HEK293 (cell line): ENCODE measurements at regions not wholly inside any gene's neighbourhood (a gene's known extent, or its start where the extent isn't known, plus 50 kb on each side); places are given as distances from the start of the nearest gene placed in this dataset.

ENCODE experiments used
- CTCF ChIA-PET: fragments of 350-600 bp; formaldehyde crosslinking; extraction: SDS; loops from one replicate; lab custom pipeline; 2021; ENCODE audit warnings: antibody characterized with exemption; lab: Yijun Ruan, JAX
- POLR2A ChIA-PET: fragments of 300-600 bp; formaldehyde crosslinking; extraction: SDS; loops from one replicate; lab custom pipeline; 2020; ENCODE audit warnings: antibody characterized with exemption, inconsistent platforms; lab: Yijun Ruan, JAX
- H3K27ac ChIP-seq: fragments of 200-500 bp; sonication (Bioruptor generic); 2 replicates; pipeline ENCODE4 v1.5.1; 2014; ENCODE audit warnings: low read depth, low read length, control low read depth, inconsistent platforms; ENCODE audit errors: extremely low read depth
- H3K36me3 ChIP-seq, 2 experiments: fragments of 200-500 bp in 1 of 2; sonication (Bioruptor generic) in 1 of 2; 1 replicate in 1 of 2; 2 replicates in 1 of 2; pipeline ENCODE4 v1.5.1; 2014 to 2017; ENCODE audit warnings: inconsistent platforms in 2 of 2, low read length in 2 of 2; ENCODE audit not compliant: control insufficient read depth in 2 of 2, insufficient read depth in 1 of 2
- H3K4me1 ChIP-seq: fragments of 200-500 bp; sonication (Bioruptor generic); 2 replicates; pipeline ENCODE4 v1.5.1; 2014; ENCODE audit warnings: mild to moderate bottlenecking, low read length, inconsistent platforms; ENCODE audit not compliant: control insufficient read depth, insufficient read depth
- H3K4me3 ChIP-seq: 2 replicates; pipeline ENCODE4 v1.5.1; 2011; ENCODE audit warnings: low read depth, mild to moderate bottlenecking, control low read depth, low read length, moderate library complexity
- H3K9me3 ChIP-seq: fragments of 200-500 bp; sonication (Bioruptor generic); 2 replicates; pipeline ENCODE4 v1.5.1; 2014; ENCODE audit warnings: low read depth, low read length, inconsistent platforms; ENCODE audit not compliant: control insufficient read depth, insufficient read depth
- BCL11B ChIP-seq: fragments of 450-650 bp; formaldehyde crosslinking; IDR thresholded peaks from 2 replicates; pipeline ENCODE4 v1.5.1; 2016; ENCODE audit warnings: low read depth, missing biosample characterization, missing genetic modification characterization
- GLIS1 ChIP-seq: fragments of 450-650 bp; formaldehyde crosslinking; IDR thresholded peaks from 2 replicates; pipeline ENCODE4 v1.5.1; 2016; ENCODE audit warnings: missing biosample characterization, missing genetic modification characterization
- KLF7 ChIP-seq: fragments of 450-650 bp; formaldehyde crosslinking; IDR thresholded peaks from 2 replicates; pipeline ENCODE4 v1.5.1; 2016; ENCODE audit warnings: missing biosample characterization, missing genetic modification characterization, borderline replicate concordance
- SETDB1 ChIP-seq: IDR thresholded peaks from one replicate; pipeline ENCODE4 v1.6.1; 2017; ENCODE audit warnings: mild to moderate bottlenecking, low read length, moderate library complexity, mixed read lengths; ENCODE audit not compliant: insufficient read length
- YY1 ChIP-seq: fragments of 450-650 bp; formaldehyde crosslinking; IDR thresholded peaks from 2 replicates; pipeline ENCODE4 v1.5.1; 2018; ENCODE audit warnings: missing biosample characterization, missing genetic modification characterization
- ZBTB48 ChIP-seq: fragments of 450-650 bp; formaldehyde crosslinking; IDR thresholded peaks from 2 replicates; pipeline ENCODE4 v1.5.1; 2016; ENCODE audit warnings: missing biosample characterization, missing genetic modification characterization
- ZNF138 ChIP-seq: fragments of 450-650 bp; formaldehyde crosslinking; IDR thresholded peaks from 2 replicates; pipeline ENCODE4 v1.5.1; 2016; ENCODE audit warnings: missing biosample characterization, missing genetic modification characterization, borderline replicate concordance
- ZNF248 ChIP-seq: fragments of 450-650 bp; formaldehyde crosslinking; IDR thresholded peaks from 2 replicates; pipeline ENCODE4 v1.5.1; 2017; ENCODE audit warnings: missing biosample characterization, missing genetic modification characterization
- ZNF354C ChIP-seq: fragments of 450-650 bp; formaldehyde crosslinking; IDR thresholded peaks from 2 replicates; pipeline ENCODE4 v1.5.1; 2016; ENCODE audit warnings: missing biosample characterization, missing genetic modification characterization, low read depth, borderline replicate concordance
- ZNF596 ChIP-seq: fragments of 450-650 bp; IDR thresholded peaks from 2 replicates; pipeline ENCODE4 v1.5.0; 2018; ENCODE audit warnings: missing biosample characterization, mild to moderate bottlenecking, missing genetic modification characterization, moderate library complexity
- ZNF639 ChIP-seq: fragments of 450-650 bp; formaldehyde crosslinking; IDR thresholded peaks from 2 replicates; pipeline ENCODE4 v1.5.1; 2016; ENCODE audit warnings: missing biosample characterization, missing genetic modification characterization
- ZNF692 ChIP-seq: fragments of 450-650 bp; formaldehyde crosslinking; IDR thresholded peaks from 2 replicates; pipeline ENCODE4 v1.5.1; 2016; ENCODE audit warnings: missing biosample characterization, missing genetic modification characterization
- ZNF701 ChIP-seq: fragments of 450-650 bp; formaldehyde crosslinking; IDR thresholded peaks from 2 replicates; pipeline ENCODE4 v1.5.1; 2016; ENCODE audit warnings: missing biosample characterization, missing genetic modification characterization
- ZNF707 ChIP-seq: fragments of 450-650 bp; formaldehyde crosslinking; IDR thresholded peaks from 2 replicates; pipeline ENCODE4 v1.5.1; 2016; ENCODE audit warnings: missing biosample characterization, missing genetic modification characterization
- ZNF837 ChIP-seq: fragments of 450-650 bp; formaldehyde crosslinking; IDR thresholded peaks from 2 replicates; pipeline ENCODE4 v1.5.1; 2016; ENCODE audit warnings: missing biosample characterization, missing genetic modification characterization
- ZNF843 ChIP-seq: fragments of 450-650 bp; formaldehyde crosslinking; IDR thresholded peaks from 2 replicates; pipeline ENCODE4 v1.5.1; 2016; ENCODE audit warnings: missing biosample characterization, missing genetic modification characterization
- ZSCAN16 ChIP-seq: fragments of 450-650 bp; formaldehyde crosslinking; IDR thresholded peaks from 2 replicates; pipeline ENCODE4 v1.5.1; 2016; ENCODE audit warnings: missing biosample characterization, missing genetic modification characterization
- ZSCAN5A ChIP-seq: fragments of 450-650 bp; formaldehyde crosslinking; IDR thresholded peaks from 2 replicates; pipeline ENCODE4 v1.5.1; 2016; ENCODE audit warnings: missing biosample characterization, missing genetic modification characterization
- TF ChIP-seq, protein P1 (sequence below): fragments of 450-650 bp; formaldehyde crosslinking; IDR thresholded peaks from 2 replicates; pipeline ENCODE4 v1.5.1; 2016; ENCODE audit warnings: missing biosample characterization, missing genetic modification characterization, low read depth
- TF ChIP-seq, protein P2 (sequence below): fragments of 450-650 bp; formaldehyde crosslinking; IDR thresholded peaks from 2 replicates; pipeline ENCODE4 v1.5.1; 2016; ENCODE audit warnings: missing biosample characterization, missing genetic modification characterization

GRCh38 chr3:116776880-116777785 is 67.6 kb downstream of the TUSC7 start:
- Histone ChIP-seq H3K36me3 (no peaks in the 10 kb centered on the region), H3K9me3 (no peaks in the 10 kb centered on the region), H3K27ac (no peak overlapping the region), H3K4me3 (no peak overlapping the region), H3K4me1 (no peaks in the 10 kb centered on the region)
- CTCF ChIA-PET = no interaction called here
- TF ChIP-seq ZNF707 (no peak), KLF7 (tag by site-specific recombination) (no peak), ZNF138 (tag by site-specific recombination) (no peak), YY1 (tag by site-specific recombination) (no peak), BCL11B (tag by site-specific recombination) (no peak), ZNF354C (no peak), ZNF692 (tag by site-specific recombination) (no peak), SETDB1 (no peak), ZNF843 (no peak), ZNF248 (tag by site-specific recombination) (no peak)
- TF ChIP-seq, protein P1, sequence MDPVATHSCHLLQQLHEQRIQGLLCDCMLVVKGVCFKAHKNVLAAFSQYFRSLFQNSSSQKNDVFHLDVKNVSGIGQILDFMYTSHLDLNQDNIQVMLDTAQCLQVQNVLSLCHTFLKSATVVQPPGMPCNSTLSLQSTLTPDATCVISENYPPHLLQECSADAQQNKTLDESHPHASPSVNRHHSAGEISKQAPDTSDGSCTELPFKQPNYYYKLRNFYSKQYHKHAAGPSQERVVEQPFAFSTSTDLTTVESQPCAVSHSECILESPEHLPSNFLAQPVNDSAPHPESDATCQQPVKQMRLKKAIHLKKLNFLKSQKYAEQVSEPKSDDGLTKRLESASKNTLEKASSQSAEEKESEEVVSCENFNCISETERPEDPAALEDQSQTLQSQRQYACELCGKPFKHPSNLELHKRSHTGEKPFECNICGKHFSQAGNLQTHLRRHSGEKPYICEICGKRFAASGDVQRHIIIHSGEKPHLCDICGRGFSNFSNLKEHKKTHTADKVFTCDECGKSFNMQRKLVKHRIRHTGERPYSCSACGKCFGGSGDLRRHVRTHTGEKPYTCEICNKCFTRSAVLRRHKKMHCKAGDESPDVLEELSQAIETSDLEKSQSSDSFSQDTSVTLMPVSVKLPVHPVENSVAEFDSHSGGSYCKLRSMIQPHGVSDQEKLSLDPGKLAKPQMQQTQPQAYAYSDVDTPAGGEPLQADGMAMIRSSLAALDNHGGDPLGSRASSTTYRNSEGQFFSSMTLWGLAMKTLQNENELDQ (tag by site-specific recombination) = no peak
- POLR2A ChIA-PET = no interaction called here

GRCh38 chr3:116785226-116785625 is 75.6 kb downstream of the TUSC7 start:
- TF ChIP-seq BCL11B (tag by site-specific recombination) = no peak
- TF ChIP-seq ZNF138 (tag by site-specific recombination) = no peak
- ChIA-PET POLR2A (no interaction called here), CTCF (interaction anchor here (0.5 to 1.5 kb wide), 2 partner anchors 14 to 1366 kb away, joined by 6 to 7 read pairs; no protein-coding TSS in a partner anchor)

GRCh38 chr3:116802651-116803050 is 93.1 kb downstream of the TUSC7 start:
- ChIA-PET CTCF (no interaction called here), POLR2A (no interaction called here)
- no peaks in the 10 kb centered on the region for H3K9me3 ChIP-seq
- H3K4me1 ChIP-seq = no peaks in the 10 kb centered on the region
- no peaks in the 10 kb centered on the region for H3K36me3 ChIP-seq
- no peak overlapping the region for H3K4me3 ChIP-seq
- no peak overlapping the region for H3K27ac ChIP-seq
- TF ChIP-seq ZNF837 (tag by site-specific recombination) (no peak), ZNF639 (no peak), ZNF596 (tag by site-specific recombination) (no peak), ZNF701 (tag by site-specific recombination) (no peak), SETDB1 (no peak), ZNF692 (tag by site-specific recombination) (no peak), ZSCAN5A (tag by site-specific recombination) (no peak), GLIS1 (no peak), ZSCAN16 (tag by site-specific recombination) (no peak), ZBTB48 (tag by site-specific recombination) (no peak)
- TF ChIP-seq, protein P2, sequence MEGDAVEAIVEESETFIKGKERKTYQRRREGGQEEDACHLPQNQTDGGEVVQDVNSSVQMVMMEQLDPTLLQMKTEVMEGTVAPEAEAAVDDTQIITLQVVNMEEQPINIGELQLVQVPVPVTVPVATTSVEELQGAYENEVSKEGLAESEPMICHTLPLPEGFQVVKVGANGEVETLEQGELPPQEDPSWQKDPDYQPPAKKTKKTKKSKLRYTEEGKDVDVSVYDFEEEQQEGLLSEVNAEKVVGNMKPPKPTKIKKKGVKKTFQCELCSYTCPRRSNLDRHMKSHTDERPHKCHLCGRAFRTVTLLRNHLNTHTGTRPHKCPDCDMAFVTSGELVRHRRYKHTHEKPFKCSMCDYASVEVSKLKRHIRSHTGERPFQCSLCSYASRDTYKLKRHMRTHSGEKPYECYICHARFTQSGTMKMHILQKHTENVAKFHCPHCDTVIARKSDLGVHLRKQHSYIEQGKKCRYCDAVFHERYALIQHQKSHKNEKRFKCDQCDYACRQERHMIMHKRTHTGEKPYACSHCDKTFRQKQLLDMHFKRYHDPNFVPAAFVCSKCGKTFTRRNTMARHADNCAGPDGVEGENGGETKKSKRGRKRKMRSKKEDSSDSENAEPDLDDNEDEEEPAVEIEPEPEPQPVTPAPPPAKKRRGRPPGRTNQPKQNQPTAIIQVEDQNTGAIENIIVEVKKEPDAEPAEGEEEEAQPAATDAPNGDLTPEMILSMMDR (tag by site-specific recombination) = no peak

More at GRCh38 chr3:116785226-116785625, 75.6 kb downstream of the TUSC7 start:
- Histone ChIP-seq H3K4me3 (no peak overlapping the region), H3K27ac (no peak overlapping the region), H3K4me1 (no peaks in the 10 kb centered on the region), H3K9me3 (no peaks in the 10 kb centered on the region), H3K36me3 (no peaks in the 10 kb centered on the region)
